GM12891 (cell line): ENCODE measurements at regions not wholly inside any gene's neighbourhood (a gene's known extent, or its start where the extent isn't known, plus 50 kb on each side); places are given as distances from the start of the nearest gene placed in this dataset.

Source experiments
- POLR2A ChIP-seq: IDR thresholded peaks from 2 replicates; pipeline ENCODE4 v1.6.1; 2011; ENCODE audit warnings: low read depth, low read length, control low read depth
- POLR2AphosphoS5 ChIP-seq: IDR thresholded peaks from 2 replicates; pipeline ENCODE4 v1.6.1; 2011; ENCODE audit warnings: low read depth, low read length, control low read depth
- SPI1 ChIP-seq: IDR thresholded peaks from 2 replicates; pipeline ENCODE4 v1.6.1; 2011; ENCODE audit warnings: low read depth, low read length, control low read depth

DNA sequence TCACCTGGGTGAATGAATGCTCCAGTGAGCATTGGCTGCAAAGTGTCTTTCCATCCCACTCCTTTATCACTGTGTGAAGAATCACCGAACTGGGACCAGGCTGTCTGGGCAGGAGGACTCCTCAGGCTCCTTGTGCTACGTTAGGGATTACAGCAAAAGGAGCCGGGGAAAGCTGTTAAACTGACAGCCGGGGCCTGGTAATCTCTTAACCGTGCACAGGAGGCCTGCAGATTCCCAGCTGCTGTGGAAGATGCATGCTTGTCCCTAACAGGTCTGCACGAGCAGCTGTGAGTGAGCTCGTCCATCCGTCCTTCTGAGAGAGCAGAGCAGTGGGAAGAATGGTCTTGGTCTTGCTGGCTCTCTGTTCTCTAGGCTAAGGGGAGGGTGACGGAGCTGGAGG lies 231.5 kb downstream of the AACS start:
- no peak for TF ChIP-seq POLR2A
- no peak for TF ChIP-seq POLR2AphosphoS5
- TF ChIP-seq SPI1, result no peak
